Central memory CD4-positive, alpha-beta T cell (primary cell): ENCODE measurements at regions not wholly inside any gene's neighbourhood (a gene's known extent, or its start where the extent isn't known, plus 50 kb on each side); places are given as distances from the start of the nearest gene placed in this dataset.
"Not testable (repeated sequence)": the region's sequence is repeated elsewhere in the genome, so short reads cannot be mapped to it uniquely, and the experiment has no call there.

Source experiments
- DNase-seq: peaks from one replicate; pipeline ENCODE4 v3.0.0; 2022

DNA sequence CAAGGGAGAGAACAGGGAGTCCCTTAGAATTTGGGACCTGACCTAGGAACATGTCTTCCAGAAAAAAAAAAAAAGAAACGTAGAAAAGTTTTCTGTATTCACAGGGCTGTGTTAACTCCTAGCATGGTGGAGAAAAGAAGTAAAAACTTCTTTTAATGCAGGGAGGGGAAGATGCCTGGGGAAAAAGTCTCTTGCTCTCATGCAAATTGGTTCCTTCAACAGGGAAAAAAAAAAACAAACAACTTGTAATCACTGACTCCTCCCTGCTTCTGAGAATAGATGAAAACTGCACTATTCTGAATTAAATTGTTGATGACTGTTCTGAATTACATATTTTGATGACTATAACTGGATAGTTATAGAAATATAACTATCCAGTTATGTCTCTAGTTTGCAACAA, 933.2 kb downstream of the TRIB2 start:
- DNase-seq: no peak

DNA sequence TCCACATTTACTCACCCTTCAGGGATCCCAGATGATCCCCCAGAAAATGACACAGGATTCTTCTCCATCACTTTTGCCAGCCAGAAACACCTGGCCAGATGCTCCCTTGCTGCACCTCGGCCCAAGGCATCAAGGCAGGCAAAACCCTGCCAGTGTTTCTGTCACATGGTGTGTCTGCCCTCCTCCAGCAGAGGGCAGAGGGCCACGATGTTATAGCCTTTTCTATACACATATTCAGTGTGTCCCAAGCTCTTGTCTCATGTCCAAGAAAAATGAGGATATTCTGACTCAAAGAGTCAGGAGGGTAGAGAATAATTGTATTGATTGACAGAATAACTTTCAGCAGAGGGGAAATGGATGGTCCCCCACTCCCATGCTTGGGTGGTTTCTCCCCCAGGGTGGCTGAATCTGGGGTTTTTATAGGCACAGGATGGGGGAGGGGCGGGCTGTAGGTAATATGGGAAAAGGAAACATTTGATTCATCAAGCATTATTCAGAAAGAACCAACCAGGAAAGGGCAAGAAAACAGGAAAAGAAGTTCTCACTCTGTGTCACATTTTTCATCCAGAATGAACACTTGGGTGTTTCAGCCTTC, 933.9 kb downstream of the TRIB2 start:
- no peak for DNase-seq

GRCh38 chr2:13651684-13652131, 935.0 kb downstream of the TRIB2 start:
- DNase-seq: no peak

GRCh38 chr2:13652531-13653313, 936.0 kb downstream of the TRIB2 start:
- no peak for DNase-seq

DNA sequence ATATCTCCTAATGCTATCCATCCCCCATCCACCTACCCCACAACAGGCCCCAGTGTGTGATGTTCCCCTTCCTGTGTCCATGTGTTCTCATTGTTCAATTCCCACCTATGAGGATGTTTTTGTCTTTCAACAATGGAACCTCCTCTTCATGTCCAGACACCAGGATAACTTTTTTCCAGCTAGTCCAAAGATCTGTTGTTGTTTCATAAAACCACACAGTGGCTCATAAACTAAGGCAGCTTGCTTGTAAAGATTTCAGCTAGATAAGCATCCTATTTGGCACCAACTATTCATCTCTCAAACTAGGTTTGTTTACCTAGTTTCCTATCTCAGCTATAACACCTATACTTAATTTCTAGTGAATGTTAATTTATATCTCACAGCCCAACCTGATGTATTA, 937.7 kb downstream of the TRIB2 start:
- no peak for DNase-seq

- no peak for DNase-seq
Observed at GRCh38 chr2:13660231-13660630, 943.5 kb downstream of the TRIB2 start.

DNA sequence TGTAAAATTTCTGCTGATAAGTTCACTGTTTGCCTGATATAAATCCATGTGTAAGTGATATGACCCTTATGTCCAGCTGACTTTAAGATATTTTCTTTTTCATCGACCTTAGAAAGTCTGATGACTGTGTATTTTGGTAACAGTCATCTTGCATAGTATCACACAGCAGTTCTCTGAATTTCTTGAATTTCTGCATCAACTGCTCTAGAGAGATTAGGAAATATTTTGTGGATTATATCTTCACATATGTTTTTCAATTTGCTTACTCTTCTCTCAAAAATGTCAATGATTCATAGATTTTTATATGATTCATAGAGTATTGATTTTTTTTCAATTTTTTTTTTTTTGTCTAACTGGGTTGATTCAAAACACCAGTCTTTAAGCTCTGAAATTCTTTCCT, 945.3 kb downstream of the TRIB2 start:
- DNase-seq: no peak

DNA sequence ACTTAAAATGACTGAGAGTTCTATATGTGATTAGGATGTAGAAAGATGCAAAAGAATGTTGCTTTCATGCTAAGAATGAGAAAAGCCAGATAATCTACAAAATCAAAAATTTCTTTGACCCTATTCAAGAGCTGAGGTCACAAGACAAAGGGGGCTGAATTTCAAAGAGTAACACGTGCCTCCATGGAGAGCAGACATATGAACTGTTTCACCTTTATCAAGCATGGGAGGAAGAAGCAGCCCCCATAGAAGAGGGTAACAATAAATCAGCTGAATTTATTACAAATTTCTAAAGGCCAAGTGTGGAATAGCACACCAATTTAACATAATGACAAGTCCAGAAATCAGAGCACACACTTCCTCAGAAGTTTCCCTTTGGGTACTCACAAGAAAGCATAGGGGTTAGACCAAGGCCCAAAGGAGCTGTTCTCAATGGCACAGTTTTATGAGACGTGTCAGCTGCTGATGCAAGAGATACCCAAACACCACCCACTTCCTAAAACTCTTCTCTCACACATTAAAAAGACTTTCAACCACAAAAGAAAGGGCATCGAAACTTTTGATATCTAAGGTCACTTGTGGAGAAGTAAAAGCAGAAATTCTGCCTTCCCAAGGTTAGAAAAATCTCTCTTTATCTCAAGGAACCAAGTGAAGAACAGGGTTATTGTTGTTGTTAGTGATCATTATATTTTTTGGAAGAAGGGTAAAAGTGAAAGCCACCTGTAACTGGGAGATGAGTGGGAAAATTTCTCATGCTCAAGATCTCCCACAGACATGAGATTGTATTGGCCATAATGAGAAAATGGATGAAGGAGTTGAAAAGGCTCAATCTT, 950.1 kb downstream of the TRIB2 start:
- no peak for DNase-seq

GRCh38 chr2:13667415-13667757, 950.6 kb downstream of the TRIB2 start:
- no peak for DNase-seq

DNA sequence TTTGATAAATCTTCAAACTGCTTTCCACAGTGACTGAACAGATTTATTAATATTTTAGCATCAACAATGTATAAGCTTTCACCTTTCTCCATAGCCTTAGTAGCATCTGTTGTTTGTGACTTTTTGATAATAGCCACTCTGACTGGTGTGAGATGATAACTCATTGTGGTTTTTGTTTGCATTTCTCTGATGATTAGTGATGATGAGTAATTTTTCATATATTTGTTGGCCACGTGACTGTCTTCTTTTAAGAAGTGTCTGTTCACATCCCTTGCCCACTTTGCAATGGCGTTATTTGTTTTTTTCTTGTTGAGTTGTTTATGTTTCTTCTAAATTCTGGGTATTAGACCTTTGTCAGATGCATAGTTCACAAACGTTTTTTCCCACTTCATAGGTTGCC, 952.9 kb downstream of the TRIB2 start:
- no peak for DNase-seq

- not testable (repeated sequence) for DNase-seq
Observed at GRCh38 chr2:13673821-13674220, 957.1 kb downstream of the TRIB2 start.

GRCh38 chr2:13676269-13676668, 956.2 kb upstream of the LRATD1 start:
- DNase-seq: no peak

- no peak for DNase-seq
Observed at GRCh38 chr2:13681936-13682335, 950.6 kb upstream of the LRATD1 start.

- no peak for DNase-seq
Observed at GRCh38 chr2:13682540-13683272, 949.8 kb upstream of the LRATD1 start.

GRCh38 chr2:13686262-13686661, 946.3 kb upstream of the LRATD1 start:
- no peak for DNase-seq

GRCh38 chr2:13694673-13695072, 937.8 kb upstream of the LRATD1 start:
- DNase-seq: no peak

DNA sequence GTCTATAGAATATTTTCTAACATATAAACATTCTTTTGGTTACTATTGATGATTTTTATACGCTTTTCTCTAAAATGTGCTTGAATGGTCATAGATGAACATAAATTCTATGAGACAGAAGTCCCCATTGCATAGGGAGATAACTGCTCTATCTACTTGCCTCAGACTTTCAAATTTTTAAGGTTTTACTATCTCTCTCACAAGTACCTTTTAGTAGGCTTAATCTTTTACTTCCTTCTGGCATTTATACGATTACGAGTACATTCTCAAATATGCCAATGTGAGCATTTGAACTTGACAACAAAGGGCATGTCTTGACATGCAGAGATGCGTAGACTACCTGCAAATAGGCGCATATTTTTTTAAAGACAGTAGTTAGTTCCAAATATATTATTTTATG, 935.9 kb upstream of the LRATD1 start:
- no peak for DNase-seq

DNA sequence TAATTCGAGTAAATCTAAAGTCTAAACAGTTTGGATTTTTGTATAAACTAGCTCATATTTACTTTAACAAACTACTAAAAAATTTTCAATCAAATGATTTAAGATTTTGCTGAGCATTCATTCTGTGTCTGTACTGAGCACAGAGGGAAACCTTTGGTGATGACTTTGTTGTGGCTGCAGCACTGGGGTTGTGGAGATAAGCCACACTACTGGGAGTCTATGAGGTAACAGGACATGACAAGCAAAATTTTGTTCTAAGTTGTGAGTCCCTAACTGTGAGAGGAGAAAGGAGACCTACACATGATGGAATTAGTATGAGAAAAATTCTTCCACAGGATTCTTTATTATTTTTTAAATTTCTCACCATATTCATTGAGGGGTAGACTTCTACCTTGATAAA, 933.7 kb upstream of the LRATD1 start:
- DNase-seq: no peak

- not testable (repeated sequence) for DNase-seq
Observed at GRCh38 chr2:13699939-13700338, 932.6 kb upstream of the LRATD1 start.

- no peak for DNase-seq
Observed at GRCh38 chr2:13711154-13711553, 921.4 kb upstream of the LRATD1 start.

DNA sequence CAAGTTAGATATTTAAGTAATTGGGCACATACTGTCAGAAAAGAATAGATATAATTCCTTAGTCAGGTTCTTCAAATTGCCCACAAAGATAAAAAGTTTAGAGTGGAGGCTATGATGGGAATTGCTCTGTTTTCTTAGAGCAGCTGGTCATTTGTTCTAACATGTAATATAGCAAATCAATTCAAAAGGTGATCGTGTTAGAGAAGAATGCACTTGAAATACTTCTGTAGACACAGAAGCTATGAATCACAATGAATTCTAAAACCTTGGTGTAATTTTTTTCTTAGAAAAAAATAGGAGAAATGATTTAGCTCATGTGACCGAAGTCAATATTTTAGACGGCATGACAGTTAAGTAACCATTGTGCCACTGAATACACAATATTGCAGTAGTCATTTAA, 918.1 kb upstream of the LRATD1 start:
- no peak for DNase-seq

- DNase-seq: no peak
Observed at GRCh38 chr2:13725945-13726344, 906.6 kb upstream of the LRATD1 start.

- DNase-seq: no peak
Observed at GRCh38 chr2:13745330-13745729, 887.2 kb upstream of the LRATD1 start.
